Activated B cell treated with CpG ODN at 0.5 μM for 24 hours (primary cell): ENCODE measurements at regions not wholly inside any gene's neighbourhood (a gene's known extent, or its start where the extent isn't known, plus 50 kb on each side); places are given as distances from the start of the nearest gene placed in this dataset.

Experiments used
- ATAC-seq: fragments of 200-7000 bp; cut with Tn5 transposase; one replicate; pipeline ENCODE4 v1.10.0; 2021; ENCODE audit warnings: low read depth, mild to moderate bottlenecking, moderate library complexity
- CTCF ChIA-PET: fragments of 350-600 bp; sonication (Branson Sonifier 250); formaldehyde crosslinking; loops from one replicate; lab custom pipeline; 2021; ENCODE audit warnings: antibody characterized with exemption; lab: Charles Lee
- POLR2A ChIA-PET: fragments of 350-600 bp; sonication (Branson Sonifier 250); formaldehyde crosslinking; loops from one replicate; lab custom pipeline; 2021; ENCODE audit warnings: antibody characterized with exemption; lab: Charles Lee
- DNase-seq: peaks from one replicate; pipeline ENCODE4 v3.0.0; 2022
- H3K27ac Mint-ChIP-seq: one replicate; pipeline ENCODE4 v1.8.0; 2020; ENCODE audit warnings: mixed read lengths
- H3K27me3 Mint-ChIP-seq: one replicate; pipeline ENCODE4 v1.8.0; 2021; ENCODE audit warnings: mixed read lengths
- H3K36me3 Mint-ChIP-seq: one replicate; pipeline ENCODE4 v1.8.0; 2021; ENCODE audit warnings: low read depth, mixed read lengths
- H3K4me1 Mint-ChIP-seq: one replicate; pipeline ENCODE4 v1.8.0; 2021; ENCODE audit warnings: mixed read lengths
- H3K4me3 Mint-ChIP-seq: one replicate; pipeline ENCODE4 v1.8.0; 2020; ENCODE audit warnings: mild to moderate bottlenecking, mixed read lengths
- H3K9me3 Mint-ChIP-seq: one replicate; pipeline ENCODE4 v1.8.0; 2020; ENCODE audit warnings: mixed read lengths
- CTCF ChIP-seq: fragments of 200-600 bp; IDR thresholded peaks from one replicate; pipeline ENCODE4 v1.8.0; 2022; ENCODE audit warnings: antibody characterized with exemption, mild to moderate bottlenecking
- intact Hi-C: fragments of 100-400 bp; cut with micrococcal nuclease; formaldehyde crosslinking; loops from one replicate; pipeline ENCODE4 v1.15.1; 2024

- Mint-ChIP-seq H3K4me1 (no peaks in the 10 kb centered on the region), H3K27ac (no peak overlapping the region), H3K9me3 (peaks cover 2% of the 10 kb centered on the region), H3K27me3 (no peaks in the 10 kb centered on the region), H3K36me3 (no peaks in the 10 kb centered on the region), H3K4me3 (no peak overlapping the region)
- ATAC-seq (no peak), DNase-seq (no peak)
- POLR2A ChIA-PET = no interaction called here
- CTCF ChIA-PET = no interaction called here
- no peak for TF ChIP-seq CTCF
- intact Hi-C loops = no loop called here
Observed at GRCh38 chr4:79466621-79467020, 58.6 kb upstream of the GK2 start.
